Vagina (tissue), 2 donors: ENCODE measurements at regions not wholly inside any gene's neighbourhood (a gene's known extent, or its start where the extent isn't known, plus 50 kb on each side); places are given as distances from the start of the nearest gene placed in this dataset.

Experiments used
- CTCF ChIP-seq, 3 experiments: fragments of 450-650 bp in 2 of 3; fragments of 200-600 bp in 1 of 3; sonication (generic) in 1 of 3; IDR thresholded peaks; one replicate each; pipeline ENCODE4 v1.5.1; 2017 to 2019; ENCODE audit warnings: antibody characterized with exemption in 3 of 3, mild to moderate bottlenecking in 2 of 3, moderate library complexity in 2 of 3
- POLR2A ChIP-seq, 2 donors: fragments of 450-650 bp; IDR thresholded peaks; one replicate each; pipeline ENCODE4 v1.6.1; 2017; ENCODE audit warnings: antibody characterized with exemption in 2 of 2, mild to moderate bottlenecking in 2 of 2, moderate library complexity in 2 of 2

- TF ChIP-seq POLR2A (IDR thresholded peaks at IDR 0.05) (no peak), CTCF (IDR thresholded peaks at IDR 0.05) (no peak)
Observed at GRCh38 chr2:142650601-142651000, 226.9 kb upstream of the KYNU start.
